Mesendoderm (in vitro differentiated cells): ENCODE measurements at regions not wholly inside any gene's neighbourhood (a gene's known extent, or its start where the extent isn't known, plus 50 kb on each side); places are given as distances from the start of the nearest gene placed in this dataset.
"Not testable (repeated sequence)": the region's sequence is repeated elsewhere in the genome, so short reads cannot be mapped to it uniquely, and the experiment has no call there.

ENCODE experiments used
- DNase-seq: peaks from one replicate; pipeline ENCODE4 v3.0.0; 2013
- H2AK5ac ChIP-seq: 2 replicates; pipeline ENCODE4 v1.6.1; 2013; ENCODE audit warnings: low read length, inconsistent platforms
- H2BK120ac ChIP-seq: 2 replicates; pipeline ENCODE4 v1.6.1; 2013; ENCODE audit warnings: low read depth, mild to moderate bottlenecking, low read length, moderate library complexity, mixed read lengths
- H2BK15ac ChIP-seq: replicated peaks from 2 replicates; pipeline ENCODE4 v1.6.1; 2013; ENCODE audit warnings: low read depth, mild to moderate bottlenecking, moderate library complexity
- H2BK5ac ChIP-seq: 2 replicates; pipeline ENCODE4 v1.6.1; 2013; ENCODE audit warnings: low read length, inconsistent platforms
- H3K18ac ChIP-seq: 2 replicates; pipeline ENCODE4 v1.6.1; 2013; ENCODE audit warnings: mild to moderate bottlenecking, low read length, mixed read lengths
- H3K23ac ChIP-seq: one replicate; pipeline ENCODE4 v1.6.1; 2013; ENCODE audit warnings: low read length
- H3K27ac ChIP-seq: 2 replicates; pipeline ENCODE4 v1.5.1; 2013; ENCODE audit warnings: low read depth, mild to moderate bottlenecking, inconsistent platforms, low read length, moderate library complexity
- H3K27me3 ChIP-seq: 2 replicates; pipeline ENCODE4 v1.6.1; 2013; ENCODE audit warnings: low read length, control low read depth, mild to moderate bottlenecking, inconsistent platforms; ENCODE audit not compliant: insufficient read depth, poor library complexity
- H3K36me3 ChIP-seq: 2 replicates; pipeline ENCODE4 v1.6.1; 2013; ENCODE audit warnings: low read length, inconsistent platforms; ENCODE audit not compliant: control insufficient read depth, insufficient read depth
- H3K4ac ChIP-seq: one replicate; pipeline ENCODE4 v1.6.1; 2013; ENCODE audit warnings: low read depth, mild to moderate bottlenecking, low read length, moderate library complexity
- H3K4me1 ChIP-seq: 2 replicates; pipeline ENCODE4 v1.6.1; 2013; ENCODE audit warnings: low read depth, low read length, inconsistent platforms; ENCODE audit not compliant: control insufficient read depth
- H3K4me2 ChIP-seq: 2 replicates; pipeline ENCODE4 v1.6.1; 2013; ENCODE audit warnings: low read length
- H3K4me3 ChIP-seq: 2 replicates; pipeline ENCODE4 v1.5.1; 2013; ENCODE audit warnings: mild to moderate bottlenecking, low read length
- H3K56ac ChIP-seq: one replicate; pipeline ENCODE4 v1.6.1; 2013; ENCODE audit warnings: low read length
- H3K79me1 ChIP-seq: 2 replicates; pipeline ENCODE4 v1.6.1; 2013; ENCODE audit warnings: low read length, inconsistent platforms
- H3K79me2 ChIP-seq: 2 replicates; pipeline ENCODE4 v1.6.1; 2013; ENCODE audit warnings: mild to moderate bottlenecking, low read length; ENCODE audit not compliant: control insufficient read depth, insufficient read depth
- H3K9ac ChIP-seq: 2 replicates; pipeline ENCODE4 v1.6.1; 2013; ENCODE audit warnings: low read length, inconsistent platforms
- H4K5ac ChIP-seq: one replicate; pipeline ENCODE4 v1.6.1; 2013; ENCODE audit warnings: low read length
- H4K8ac ChIP-seq: one replicate; pipeline ENCODE4 v1.6.1; 2013; ENCODE audit warnings: low read depth, mild to moderate bottlenecking, control low read depth, low read length, moderate library complexity
- WGBS: extraction: QIAGEN DNeasy Blood & Tissue Kit; methylation state at CpG from one replicate; pipeline ENCODE4 v1.1.7; 2013; ENCODE audit warnings: low lambda C conversion rate, missing lambda C conversion rate; ENCODE audit not compliant: insufficient coverage; ENCODE audit errors: extremely low coverage; 5-methylcytosine and 5-hydroxymethylcytosine counted together

- WGBS, result no CpG with 5 or more reads among the region's 7 CpGs
- no peak for DNase-seq
- Histone ChIP-seq H3K4me3 (no peak overlapping the region), H4K8ac (no peak overlapping the region), H3K4ac (no peak overlapping the region), H3K4me2 (no peak overlapping the region), H2AK5ac (no peak overlapping the region), H3K18ac (no peak overlapping the region), H3K79me1 (no peaks in the 10 kb centered on the region), H2BK15ac (no peak overlapping the region), H3K56ac (no peak overlapping the region), H2BK5ac (no peak overlapping the region), H3K36me3 (no peaks in the 10 kb centered on the region), H3K27me3 (peaks cover 79% of the 10 kb centered on the region), H3K4me1 (no peaks in the 10 kb centered on the region), H3K79me2 (no peaks in the 10 kb centered on the region), H3K27ac (no peak overlapping the region), H4K5ac (no peak overlapping the region), H3K9ac (no peak overlapping the region), H2BK120ac (no peak overlapping the region), H3K23ac (no peak overlapping the region)
Observed at GRCh38 chr1:147076442-147076841, 95.8 kb downstream of the PRKAB2 start.

GRCh38 chr1:147072482-147073432 is 99.5 kb downstream of the PRKAB2 start:
- no peak overlapping the region for H2BK5ac ChIP-seq
- peaks cover 54% of the 10 kb centered on the region for H3K27me3 ChIP-seq
- no peak overlapping the region for H3K23ac ChIP-seq
- no peak overlapping the region for H3K4ac ChIP-seq
- H3K18ac ChIP-seq, result no peak overlapping the region
- H3K79me2 ChIP-seq, result no peaks in the 10 kb centered on the region
- no peak overlapping the region for H3K27ac ChIP-seq
- H3K4me2 ChIP-seq, result peak overlapping the region; percentile 21
- no peaks in the 10 kb centered on the region for H3K79me1 ChIP-seq
- H2BK15ac ChIP-seq, result no peak overlapping the region
- no CpG with 5 or more reads among the region's 58 CpGs for WGBS
- H4K5ac ChIP-seq, result no peak overlapping the region
- H4K8ac ChIP-seq, result no peak overlapping the region
- H2AK5ac ChIP-seq, result no peak overlapping the region
- no peak overlapping the region for H3K4me3 ChIP-seq
- peak overlapping the region; percentile 22 for H3K56ac ChIP-seq
- H3K4me1 ChIP-seq, result no peaks in the 10 kb centered on the region
- H2BK120ac ChIP-seq, result no peak overlapping the region
- peak overlapping the region; percentile 15 for H3K9ac ChIP-seq
- peak; percentile 51 for DNase-seq
- H3K36me3 ChIP-seq, result no peaks in the 10 kb centered on the region

- Histone ChIP-seq H3K9ac (no peak overlapping the region), H3K4ac (no peak overlapping the region), H3K79me1 (no peaks in the 10 kb centered on the region), H2BK120ac (no peak overlapping the region), H3K36me3 (no peaks in the 10 kb centered on the region), H4K5ac (no peak overlapping the region), H2AK5ac (no peak overlapping the region), H3K18ac (no peak overlapping the region), H3K56ac (no peak overlapping the region), H3K4me3 (no peak overlapping the region), H3K23ac (no peak overlapping the region), H3K4me1 (no peaks in the 10 kb centered on the region), H3K27ac (no peak overlapping the region), H3K27me3 (peaks cover 38% of the 10 kb centered on the region), H3K4me2 (no peak overlapping the region), H2BK15ac (no peak overlapping the region), H3K79me2 (no peaks in the 10 kb centered on the region), H2BK5ac (no peak overlapping the region), H4K8ac (no peak overlapping the region)
- WGBS, result no CpG with 5 or more reads among the region's 1 CpG
- DNase-seq, result no peak
Observed at GRCh38 chr1:147071142-147071541, 101.1 kb downstream of the PRKAB2 start.

DNA sequence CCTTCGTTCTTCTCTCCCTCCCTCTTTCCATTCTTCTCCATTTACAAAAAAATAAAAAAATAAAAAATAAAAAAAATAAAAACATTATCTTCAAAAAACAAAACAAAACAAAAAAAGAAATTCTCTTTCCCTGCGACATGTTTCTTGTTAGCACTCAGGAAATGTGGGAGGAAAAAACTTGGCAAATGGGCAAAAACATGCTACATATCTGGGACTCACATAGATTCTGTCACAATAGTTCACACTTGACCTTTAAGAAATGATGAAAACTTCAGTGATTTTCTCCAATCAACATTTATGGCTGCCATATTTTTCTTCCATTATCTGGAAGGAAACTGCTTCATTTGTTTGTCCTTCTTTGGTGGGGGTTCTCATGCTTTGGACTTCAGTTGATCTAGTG is 109.3 kb downstream of the PRKAB2 start:
- H2BK5ac ChIP-seq, result no peak overlapping the region
- H2AK5ac ChIP-seq, result no peak overlapping the region
- 100% methylated on average over 1 of the region's 2 CpGs for WGBS

DNA sequence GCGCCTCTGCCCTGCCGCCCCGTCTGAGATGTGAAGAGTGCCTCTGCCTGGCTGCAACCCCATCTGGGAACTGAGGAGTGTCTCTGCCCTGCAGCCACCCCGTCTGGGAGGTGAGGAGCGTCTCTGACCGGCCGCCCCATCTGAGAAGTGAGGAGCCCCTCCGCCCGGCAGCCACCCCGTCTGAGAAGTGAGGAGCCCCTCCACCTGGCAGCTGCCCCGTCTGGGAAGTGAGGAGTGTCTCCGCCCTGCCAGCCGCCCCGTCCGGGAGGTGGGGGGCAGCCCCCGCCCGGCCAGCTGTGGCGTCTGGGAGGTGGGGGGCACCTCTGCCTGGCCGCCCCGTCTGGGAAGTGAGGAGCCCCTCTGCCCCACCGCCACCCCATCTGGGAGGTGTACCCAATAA is 110.4 kb downstream of the PRKAB2 start:
- not testable (repeated sequence) for H2BK15ac ChIP-seq, H3K18ac ChIP-seq, H3K23ac ChIP-seq, H3K56ac ChIP-seq, H3K79me2 ChIP-seq, H4K8ac ChIP-seq, H3K4me3 ChIP-seq, H2BK120ac ChIP-seq, H3K36me3 ChIP-seq, DNase-seq, H2BK5ac ChIP-seq, H2AK5ac ChIP-seq, H3K27ac ChIP-seq, H3K4me1 ChIP-seq, H3K27me3 ChIP-seq, H3K9ac ChIP-seq, H3K4me2 ChIP-seq, H4K5ac ChIP-seq, H3K4ac ChIP-seq, H3K79me1 ChIP-seq
- no CpG with 5 or more reads among the region's 21 CpGs for WGBS

More for the DNA sequence above, 109.3 kb downstream of the PRKAB2 start:
- Histone ChIP-seq H4K8ac (no peak overlapping the region), H2BK120ac (no peak overlapping the region), H3K27ac (no peak overlapping the region), H2BK15ac (no peak overlapping the region), H3K27me3 (no peaks in the 10 kb centered on the region), H3K4me1 (no peaks in the 10 kb centered on the region), H3K56ac (no peak overlapping the region), H3K79me1 (no peaks in the 10 kb centered on the region), H3K4me2 (no peak overlapping the region), H4K5ac (no peak overlapping the region), H3K79me2 (no peaks in the 10 kb centered on the region), H3K36me3 (no peaks in the 10 kb centered on the region), H3K4me3 (no peak overlapping the region), H3K18ac (no peak overlapping the region), H3K4ac (no peak overlapping the region), H3K9ac (no peak overlapping the region), H3K23ac (no peak overlapping the region)
- no peak for DNase-seq
